A549 (cell line): ENCODE measurements at regions not wholly inside any gene's neighbourhood (a gene's known extent, or its start where the extent isn't known, plus 50 kb on each side); places are given as distances from the start of the nearest gene placed in this dataset.

Source experiments
- BHLHE40 ChIP-seq: IDR thresholded peaks from 2 replicates; pipeline ENCODE4 v1.6.1; 2012; ENCODE audit warnings: low read depth, low read length, inconsistent platforms
- CBX8 ChIP-seq: fragments of 200-600 bp; sonication (generic); IDR thresholded peaks from 2 replicates; pipeline ENCODE4 v1.6.1; 2016
- CEBPB ChIP-seq, 2 experiments: fragments of >200 bp in 1 of 2; sonication (Bioruptor Twin) in 1 of 2; formaldehyde crosslinking in 1 of 2; IDR thresholded peaks; 2 replicates each; pipeline ENCODE4 v1.6.1; 2012 to 2016
- CHD2 ChIP-seq: fragments of 150-350 bp; IDR thresholded peaks from 2 replicates; pipeline ENCODE4 v1.6.1; 2014; ENCODE audit warnings: low read length; ENCODE audit not compliant: partially characterized antibody
- EHMT2 ChIP-seq: fragments of 200-600 bp; sonication (generic); IDR thresholded peaks from 2 replicates; pipeline ENCODE4 v1.6.1; 2016; ENCODE audit warnings: antibody characterized with exemption, low read depth, mild to moderate bottlenecking, moderate library complexity
- EP300 ChIP-seq, 2 experiments: fragments of >200 bp; sonication (Bioruptor Twin); formaldehyde crosslinking; IDR thresholded peaks; 2 replicates in 1 of 2; 3 replicates in 1 of 2; pipeline ENCODE4 v1.6.1; 2016 to 2017
- ESRRA ChIP-seq: fragments of 150-350 bp; IDR thresholded peaks from 2 replicates; pipeline ENCODE4 v1.6.1; 2014; ENCODE audit warnings: mild to moderate bottlenecking, low read length, borderline replicate concordance
- FOSL2 ChIP-seq, 2 experiments: fragments of 450-650 bp in 1 of 2; fragments of >200 bp in 1 of 2; sonication (Bioruptor Twin) in 1 of 2; formaldehyde crosslinking; IDR thresholded peaks; 2 replicates each; pipeline versions ENCODE4 v1.5.0 to v1.6.1; 2016 to 2020; ENCODE audit warnings: mild to moderate bottlenecking in 1 of 2, moderate library complexity in 1 of 2
- HDAC2 ChIP-seq: fragments of 200-600 bp; sonication (generic); IDR thresholded peaks from 2 replicates; pipeline ENCODE4 v1.6.1; 2016
- HEYL ChIP-seq: fragments of 250-450 bp; sonication (Bioruptor Pico); IDR thresholded peaks from 2 replicates; pipeline ENCODE4 v1.8.0; 2021; ENCODE audit warnings: mild to moderate bottlenecking, moderate library complexity
- HOXA7 ChIP-seq: fragments of 250-450 bp; sonication (Bioruptor Pico); IDR thresholded peaks from 2 replicates; pipeline ENCODE4 v1.5.0; 2020; ENCODE audit warnings: mild to moderate bottlenecking, moderate library complexity
- JUNB ChIP-seq: fragments of >200 bp; sonication (Bioruptor Twin); formaldehyde crosslinking; IDR thresholded peaks from 2 replicates; pipeline ENCODE4 v1.6.1; 2016
- KDM5A ChIP-seq: fragments of 200-600 bp; sonication (generic); IDR thresholded peaks from 2 replicates; pipeline ENCODE4 v1.6.1; 2016; ENCODE audit warnings: antibody characterized with exemption, mild to moderate bottlenecking
- MAFK ChIP-seq: fragments of 450-650 bp; IDR thresholded peaks from 2 replicates; pipeline ENCODE4 v1.6.1; 2014; ENCODE audit not compliant: partially characterized antibody
- MAZ ChIP-seq: fragments of 150-350 bp; IDR thresholded peaks from 2 replicates; pipeline ENCODE4 v1.6.1; 2014; ENCODE audit warnings: antibody characterized with exemption, low read depth, low read length, borderline replicate concordance
- NFE2L2 ChIP-seq: fragments of 150-350 bp; conservative IDR thresholded peaks from 2 replicates; pipeline ENCODE4 v1.6.1; 2014; ENCODE audit warnings: low read length
- NPAS2 ChIP-seq: fragments of 250-450 bp; sonication (Bioruptor Pico); IDR thresholded peaks from 2 replicates; pipeline ENCODE4 v1.8.0; 2022; ENCODE audit warnings: mild to moderate bottlenecking, moderate library complexity, borderline replicate concordance
- NR3C1 ChIP-seq: fragments of >200 bp; sonication (Bioruptor Twin); formaldehyde crosslinking; IDR thresholded peaks from 3 replicates; pipeline ENCODE4 v1.6.1; 2017
- POLR2A ChIP-seq: IDR thresholded peaks from 2 replicates; pipeline ENCODE4 v1.6.1; 2012; ENCODE audit warnings: mild to moderate bottlenecking, low read length
- POLR2AphosphoS2 ChIP-seq: conservative IDR thresholded peaks from 2 replicates; pipeline ENCODE4 v1.6.1; 2012; ENCODE audit warnings: low read length, improper control_type of control experiment, inconsistent platforms
- RAD21 ChIP-seq, 2 experiments: fragments of >200 bp in 1 of 2; sonication (Bioruptor Twin) in 1 of 2; formaldehyde crosslinking in 1 of 2; IDR thresholded peaks in 1 of 2; conservative IDR thresholded peaks in 1 of 2; 2 replicates in 1 of 2; 3 replicates in 1 of 2; pipeline ENCODE4 v1.6.1; 2012 to 2018; ENCODE audit warnings: inconsistent platforms in 1 of 2
- RARB ChIP-seq: fragments of 250-450 bp; sonication (Bioruptor Pico); IDR thresholded peaks from 2 replicates; pipeline ENCODE4 v1.8.0; 2021; ENCODE audit warnings: mild to moderate bottlenecking, moderate library complexity
- RNF2 ChIP-seq: fragments of 200-600 bp; sonication (generic); IDR thresholded peaks from 2 replicates; pipeline ENCODE4 v1.6.1; 2016; ENCODE audit warnings: low read depth, mild to moderate bottlenecking, antibody characterized with exemption, moderate library complexity, borderline replicate concordance
- ZSCAN20 ChIP-seq: fragments of 250-450 bp; sonication (Bioruptor Pico); IDR thresholded peaks from 2 replicates; pipeline ENCODE4 v1.8.0; 2022; ENCODE audit warnings: mild to moderate bottlenecking, moderate library complexity
- TF ChIP-seq, protein P1 (sequence below): fragments of 250-450 bp; sonication (Bioruptor Pico); IDR thresholded peaks from 2 replicates; pipeline ENCODE4 v1.5.0; 2020; ENCODE audit warnings: low read depth, mild to moderate bottlenecking, moderate library complexity
- TF ChIP-seq, protein P2 (sequence below): IDR thresholded peaks from 2 replicates; pipeline ENCODE4 v1.6.1; 2012; ENCODE audit warnings: low read depth, borderline replicate concordance
- TF ChIP-seq, protein P3 (sequence below): IDR thresholded peaks from 2 replicates; pipeline ENCODE4 v1.6.1; 2012
- TF ChIP-seq, protein P4 (sequence below): fragments of 150-350 bp; IDR thresholded peaks from 2 replicates; pipeline ENCODE4 v1.6.1; 2014; ENCODE audit warnings: low read depth, mild to moderate bottlenecking, low read length
- TF ChIP-seq, protein P5 (sequence below): fragments of 200-600 bp; sonication (generic); IDR thresholded peaks from 2 replicates; pipeline ENCODE4 v1.6.1; 2016; ENCODE audit warnings: antibody characterized with exemption, mild to moderate bottlenecking, moderate library complexity
- TF ChIP-seq, protein P6 (sequence below): fragments of >200 bp; sonication (Bioruptor Twin); formaldehyde crosslinking; IDR thresholded peaks from 2 replicates; pipeline ENCODE4 v1.6.1; 2016
- TF ChIP-seq, protein P7 (sequence below): fragments of >200 bp; sonication (Bioruptor Twin); formaldehyde crosslinking; IDR thresholded peaks from 3 replicates; pipeline ENCODE4 v1.6.1; 2016
- TF ChIP-seq, protein P8 (sequence below): fragments of 250-450 bp; sonication (Bioruptor Pico); IDR thresholded peaks from 2 replicates; pipeline ENCODE4 v1.5.0; 2021; ENCODE audit warnings: mild to moderate bottlenecking, moderate library complexity, borderline replicate concordance
- TF ChIP-seq, protein P9 (sequence below): IDR thresholded peaks from 2 replicates; pipeline ENCODE4 v1.6.1; 2012

DNA sequence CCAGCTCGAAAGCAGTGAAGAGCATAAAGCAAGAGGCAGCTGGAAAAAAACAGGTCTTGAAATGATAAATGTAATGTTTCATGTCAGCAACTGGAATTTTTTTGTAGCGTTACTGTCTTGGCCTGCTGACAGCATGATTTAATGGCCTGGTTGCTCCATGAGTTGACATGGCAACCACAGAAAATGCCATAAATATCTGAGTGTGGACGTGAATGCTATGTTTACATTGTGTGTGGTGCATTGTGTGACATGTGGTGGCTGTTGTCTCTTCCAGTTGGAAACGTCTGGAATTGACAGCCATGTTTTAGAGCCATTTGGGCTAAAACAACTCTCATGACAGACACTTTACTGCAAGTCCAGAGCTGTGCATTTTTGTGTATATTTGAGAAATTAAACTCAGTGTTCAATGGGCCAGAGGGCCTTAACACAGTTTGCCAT lies 170.0 kb downstream of the FOXA2 start (continued):
- TF ChIP-seq, protein P1, sequence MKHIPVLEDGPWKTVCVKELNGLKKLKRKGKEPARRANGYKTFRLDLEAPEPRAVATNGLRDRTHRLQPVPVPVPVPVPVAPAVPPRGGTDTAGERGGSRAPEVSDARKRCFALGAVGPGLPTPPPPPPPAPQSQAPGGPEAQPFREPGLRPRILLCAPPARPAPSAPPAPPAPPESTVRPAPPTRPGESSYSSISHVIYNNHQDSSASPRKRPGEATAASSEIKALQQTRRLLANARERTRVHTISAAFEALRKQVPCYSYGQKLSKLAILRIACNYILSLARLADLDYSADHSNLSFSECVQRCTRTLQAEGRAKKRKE (CRISPR knock-in tag) = 0 out of 2 replicates have a peak, but pooled peaks have one; percentile 64
- TF ChIP-seq, protein P2, sequence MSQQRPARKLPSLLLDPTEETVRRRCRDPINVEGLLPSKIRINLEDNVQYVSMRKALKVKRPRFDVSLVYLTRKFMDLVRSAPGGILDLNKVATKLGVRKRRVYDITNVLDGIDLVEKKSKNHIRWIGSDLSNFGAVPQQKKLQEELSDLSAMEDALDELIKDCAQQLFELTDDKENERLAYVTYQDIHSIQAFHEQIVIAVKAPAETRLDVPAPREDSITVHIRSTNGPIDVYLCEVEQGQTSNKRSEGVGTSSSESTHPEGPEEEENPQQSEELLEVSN = no peak
- TF ChIP-seq NR3C1 (no peak), CHD2 (no peak), MAFK (peak; percentile 2), EHMT2 (no peak; the same call in 1 of the 2 replicates), RARB (no peak), NPAS2 (CRISPR knock-in tag) (no peak), POLR2AphosphoS2 (no peak), RNF2 (no peak), HEYL (CRISPR knock-in tag) (no peak; the same call in 1 of the 2 replicates), NFE2L2 (no peak), KDM5A (no peak), CEBPB (IDR thresholded peaks at IDR 0.05) (peak in 1 of 2 experiments; percentile 56; a peak in 2 of 4 replicates), HOXA7 (CRISPR knock-in tag) (no peak), JUNB (no peak), FOSL2 (IDR thresholded peaks at IDR 0.05) (no peak), FOSL2 (CRISPR knock-in tag; IDR thresholded peaks at IDR 0.05) (no peak; the same call in 1 of the 2 replicates), HDAC2 (no peak), EP300 (IDR thresholded peaks at IDR 0.05) (no peak), ZSCAN20 (CRISPR knock-in tag) (no peak), BHLHE40 (no peak), MAZ (no peak), POLR2A (no peak), CBX8 (no peak), ESRRA (no peak), RAD21 (conservative IDR thresholded peaks at IDR 0.05 in 1 of 2, IDR thresholded peaks at IDR 0.05 in 1 of 2) (no peak)
- TF ChIP-seq, protein P3, sequence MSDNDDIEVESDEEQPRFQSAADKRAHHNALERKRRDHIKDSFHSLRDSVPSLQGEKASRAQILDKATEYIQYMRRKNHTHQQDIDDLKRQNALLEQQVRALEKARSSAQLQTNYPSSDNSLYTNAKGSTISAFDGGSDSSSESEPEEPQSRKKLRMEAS = peak; percentile 79
- TF ChIP-seq, protein P4, sequence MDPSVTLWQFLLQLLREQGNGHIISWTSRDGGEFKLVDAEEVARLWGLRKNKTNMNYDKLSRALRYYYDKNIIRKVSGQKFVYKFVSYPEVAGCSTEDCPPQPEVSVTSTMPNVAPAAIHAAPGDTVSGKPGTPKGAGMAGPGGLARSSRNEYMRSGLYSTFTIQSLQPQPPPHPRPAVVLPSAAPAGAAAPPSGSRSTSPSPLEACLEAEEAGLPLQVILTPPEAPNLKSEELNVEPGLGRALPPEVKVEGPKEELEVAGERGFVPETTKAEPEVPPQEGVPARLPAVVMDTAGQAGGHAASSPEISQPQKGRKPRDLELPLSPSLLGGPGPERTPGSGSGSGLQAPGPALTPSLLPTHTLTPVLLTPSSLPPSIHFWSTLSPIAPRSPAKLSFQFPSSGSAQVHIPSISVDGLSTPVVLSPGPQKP = no peak
- TF ChIP-seq, protein P5, sequence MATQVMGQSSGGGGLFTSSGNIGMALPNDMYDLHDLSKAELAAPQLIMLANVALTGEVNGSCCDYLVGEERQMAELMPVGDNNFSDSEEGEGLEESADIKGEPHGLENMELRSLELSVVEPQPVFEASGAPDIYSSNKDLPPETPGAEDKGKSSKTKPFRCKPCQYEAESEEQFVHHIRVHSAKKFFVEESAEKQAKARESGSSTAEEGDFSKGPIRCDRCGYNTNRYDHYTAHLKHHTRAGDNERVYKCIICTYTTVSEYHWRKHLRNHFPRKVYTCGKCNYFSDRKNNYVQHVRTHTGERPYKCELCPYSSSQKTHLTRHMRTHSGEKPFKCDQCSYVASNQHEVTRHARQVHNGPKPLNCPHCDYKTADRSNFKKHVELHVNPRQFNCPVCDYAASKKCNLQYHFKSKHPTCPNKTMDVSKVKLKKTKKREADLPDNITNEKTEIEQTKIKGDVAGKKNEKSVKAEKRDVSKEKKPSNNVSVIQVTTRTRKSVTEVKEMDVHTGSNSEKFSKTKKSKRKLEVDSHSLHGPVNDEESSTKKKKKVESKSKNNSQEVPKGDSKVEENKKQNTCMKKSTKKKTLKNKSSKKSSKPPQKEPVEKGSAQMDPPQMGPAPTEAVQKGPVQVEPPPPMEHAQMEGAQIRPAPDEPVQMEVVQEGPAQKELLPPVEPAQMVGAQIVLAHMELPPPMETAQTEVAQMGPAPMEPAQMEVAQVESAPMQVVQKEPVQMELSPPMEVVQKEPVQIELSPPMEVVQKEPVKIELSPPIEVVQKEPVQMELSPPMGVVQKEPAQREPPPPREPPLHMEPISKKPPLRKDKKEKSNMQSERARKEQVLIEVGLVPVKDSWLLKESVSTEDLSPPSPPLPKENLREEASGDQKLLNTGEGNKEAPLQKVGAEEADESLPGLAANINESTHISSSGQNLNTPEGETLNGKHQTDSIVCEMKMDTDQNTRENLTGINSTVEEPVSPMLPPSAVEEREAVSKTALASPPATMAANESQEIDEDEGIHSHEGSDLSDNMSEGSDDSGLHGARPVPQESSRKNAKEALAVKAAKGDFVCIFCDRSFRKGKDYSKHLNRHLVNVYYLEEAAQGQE = no peak
- TF ChIP-seq, protein P6, sequence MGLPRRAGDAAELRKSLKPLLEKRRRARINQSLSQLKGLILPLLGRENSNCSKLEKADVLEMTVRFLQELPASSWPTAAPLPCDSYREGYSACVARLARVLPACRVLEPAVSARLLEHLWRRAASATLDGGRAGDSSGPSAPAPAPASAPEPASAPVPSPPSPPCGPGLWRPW = no peak
- TF ChIP-seq, protein P7, sequence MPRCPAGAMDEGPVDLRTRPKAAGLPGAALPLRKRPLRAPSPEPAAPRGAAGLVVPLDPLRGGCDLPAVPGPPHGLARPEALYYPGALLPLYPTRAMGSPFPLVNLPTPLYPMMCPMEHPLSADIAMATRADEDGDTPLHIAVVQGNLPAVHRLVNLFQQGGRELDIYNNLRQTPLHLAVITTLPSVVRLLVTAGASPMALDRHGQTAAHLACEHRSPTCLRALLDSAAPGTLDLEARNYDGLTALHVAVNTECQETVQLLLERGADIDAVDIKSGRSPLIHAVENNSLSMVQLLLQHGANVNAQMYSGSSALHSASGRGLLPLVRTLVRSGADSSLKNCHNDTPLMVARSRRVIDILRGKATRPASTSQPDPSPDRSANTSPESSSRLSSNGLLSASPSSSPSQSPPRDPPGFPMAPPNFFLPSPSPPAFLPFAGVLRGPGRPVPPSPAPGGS = no peak
- TF ChIP-seq, protein P8, sequence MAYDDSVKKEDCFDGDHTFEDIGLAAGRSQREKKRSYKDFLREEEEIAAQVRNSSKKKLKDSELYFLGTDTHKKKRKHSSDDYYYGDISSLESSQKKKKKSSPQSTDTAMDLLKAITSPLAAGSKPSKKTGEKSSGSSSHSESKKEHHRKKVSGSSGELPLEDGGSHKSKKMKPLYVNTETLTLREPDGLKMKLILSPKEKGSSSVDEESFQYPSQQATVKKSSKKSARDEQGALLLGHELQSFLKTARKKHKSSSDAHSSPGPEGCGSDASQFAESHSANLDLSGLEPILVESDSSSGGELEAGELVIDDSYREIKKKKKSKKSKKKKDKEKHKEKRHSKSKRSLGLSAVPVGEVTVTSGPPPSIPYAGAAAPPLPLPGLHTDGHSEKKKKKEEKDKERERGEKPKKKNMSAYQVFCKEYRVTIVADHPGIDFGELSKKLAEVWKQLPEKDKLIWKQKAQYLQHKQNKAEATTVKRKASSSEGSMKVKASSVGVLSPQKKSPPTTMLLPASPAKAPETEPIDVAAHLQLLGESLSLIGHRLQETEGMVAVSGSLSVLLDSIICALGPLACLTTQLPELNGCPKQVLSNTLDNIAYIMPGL = no peak
- TF ChIP-seq, protein P9, sequence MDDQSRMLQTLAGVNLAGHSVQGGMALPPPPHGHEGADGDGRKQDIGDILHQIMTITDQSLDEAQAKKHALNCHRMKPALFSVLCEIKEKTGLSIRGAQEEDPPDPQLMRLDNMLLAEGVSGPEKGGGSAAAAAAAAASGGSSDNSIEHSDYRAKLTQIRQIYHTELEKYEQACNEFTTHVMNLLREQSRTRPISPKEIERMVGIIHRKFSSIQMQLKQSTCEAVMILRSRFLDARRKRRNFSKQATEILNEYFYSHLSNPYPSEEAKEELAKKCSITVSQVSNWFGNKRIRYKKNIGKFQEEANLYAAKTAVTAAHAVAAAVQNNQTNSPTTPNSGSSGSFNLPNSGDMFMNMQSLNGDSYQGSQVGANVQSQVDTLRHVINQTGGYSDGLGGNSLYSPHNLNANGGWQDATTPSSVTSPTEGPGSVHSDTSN = no peak
